ENCODE measurements at regions not wholly inside any gene's neighbourhood (a gene's known extent, or its start where the extent isn't known, plus 50 kb on each side); places are given as distances from the start of the nearest gene placed in this dataset.

DNA sequence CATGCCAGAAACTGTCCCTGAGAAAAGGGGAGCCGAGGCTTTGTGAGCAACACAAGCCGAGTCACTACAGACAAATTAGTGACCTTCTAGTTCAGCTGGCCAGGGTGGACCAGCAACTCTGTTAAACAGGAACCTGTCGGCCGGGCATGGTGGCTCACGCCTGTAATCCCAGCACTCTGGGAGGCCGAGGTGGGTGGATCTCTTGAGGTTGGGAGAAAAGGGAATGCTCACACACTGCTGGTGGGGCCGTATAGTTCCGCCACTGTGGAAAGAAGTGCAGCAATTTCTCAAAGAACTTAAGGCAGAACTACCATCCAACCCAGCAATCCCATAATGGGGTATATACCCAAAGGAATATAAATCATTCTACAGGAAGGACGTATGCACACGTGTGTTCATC lies 67.8 kb downstream of the C16orf95 start:
- TF ChIP-seq, protein P1, sequence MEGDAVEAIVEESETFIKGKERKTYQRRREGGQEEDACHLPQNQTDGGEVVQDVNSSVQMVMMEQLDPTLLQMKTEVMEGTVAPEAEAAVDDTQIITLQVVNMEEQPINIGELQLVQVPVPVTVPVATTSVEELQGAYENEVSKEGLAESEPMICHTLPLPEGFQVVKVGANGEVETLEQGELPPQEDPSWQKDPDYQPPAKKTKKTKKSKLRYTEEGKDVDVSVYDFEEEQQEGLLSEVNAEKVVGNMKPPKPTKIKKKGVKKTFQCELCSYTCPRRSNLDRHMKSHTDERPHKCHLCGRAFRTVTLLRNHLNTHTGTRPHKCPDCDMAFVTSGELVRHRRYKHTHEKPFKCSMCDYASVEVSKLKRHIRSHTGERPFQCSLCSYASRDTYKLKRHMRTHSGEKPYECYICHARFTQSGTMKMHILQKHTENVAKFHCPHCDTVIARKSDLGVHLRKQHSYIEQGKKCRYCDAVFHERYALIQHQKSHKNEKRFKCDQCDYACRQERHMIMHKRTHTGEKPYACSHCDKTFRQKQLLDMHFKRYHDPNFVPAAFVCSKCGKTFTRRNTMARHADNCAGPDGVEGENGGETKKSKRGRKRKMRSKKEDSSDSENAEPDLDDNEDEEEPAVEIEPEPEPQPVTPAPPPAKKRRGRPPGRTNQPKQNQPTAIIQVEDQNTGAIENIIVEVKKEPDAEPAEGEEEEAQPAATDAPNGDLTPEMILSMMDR (IDR thresholded peaks at IDR 0.05; ENCODE audit: insufficient read depth, low read depth, low read length, missing control alignments): no peak
- DNase-seq (ENCODE audit: low read depth): no peak
- H3K4me3 ChIP-seq (ENCODE audit: low read length): no peak overlapping the region

DNA sequence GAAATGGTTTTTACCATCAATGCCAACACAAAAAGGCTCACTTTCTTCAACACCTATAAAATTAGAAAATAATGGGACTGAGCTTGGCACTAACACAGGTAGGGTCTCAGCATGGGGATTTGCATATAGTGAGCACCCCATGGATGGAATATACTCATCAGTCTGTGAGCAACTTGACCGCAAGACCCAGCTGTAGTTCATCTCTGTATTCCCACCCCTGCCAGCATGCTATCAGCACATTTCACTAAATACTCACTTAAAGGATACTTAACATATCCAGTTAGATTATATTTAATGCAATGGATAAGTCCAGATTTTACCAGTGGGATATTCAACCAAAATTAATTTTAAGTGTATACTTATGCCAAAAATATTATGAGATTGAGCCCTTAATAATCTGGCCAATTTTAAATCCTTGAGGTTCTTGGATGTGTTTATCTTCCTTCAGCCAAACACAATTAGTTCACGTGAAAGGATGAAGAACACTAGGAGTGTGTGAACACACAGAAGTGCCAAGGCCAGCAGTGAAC lies 66.7 kb downstream of the C16orf95 start:
- H3K4me3 ChIP-seq (ENCODE audit: low read length): no peak overlapping the region
- no peak for DNase-seq (ENCODE audit: low read depth)
- TF ChIP-seq, protein P1 (IDR thresholded peaks at IDR 0.05; ENCODE audit: insufficient read depth, low read depth, low read length, missing control alignments): no peak

DNA sequence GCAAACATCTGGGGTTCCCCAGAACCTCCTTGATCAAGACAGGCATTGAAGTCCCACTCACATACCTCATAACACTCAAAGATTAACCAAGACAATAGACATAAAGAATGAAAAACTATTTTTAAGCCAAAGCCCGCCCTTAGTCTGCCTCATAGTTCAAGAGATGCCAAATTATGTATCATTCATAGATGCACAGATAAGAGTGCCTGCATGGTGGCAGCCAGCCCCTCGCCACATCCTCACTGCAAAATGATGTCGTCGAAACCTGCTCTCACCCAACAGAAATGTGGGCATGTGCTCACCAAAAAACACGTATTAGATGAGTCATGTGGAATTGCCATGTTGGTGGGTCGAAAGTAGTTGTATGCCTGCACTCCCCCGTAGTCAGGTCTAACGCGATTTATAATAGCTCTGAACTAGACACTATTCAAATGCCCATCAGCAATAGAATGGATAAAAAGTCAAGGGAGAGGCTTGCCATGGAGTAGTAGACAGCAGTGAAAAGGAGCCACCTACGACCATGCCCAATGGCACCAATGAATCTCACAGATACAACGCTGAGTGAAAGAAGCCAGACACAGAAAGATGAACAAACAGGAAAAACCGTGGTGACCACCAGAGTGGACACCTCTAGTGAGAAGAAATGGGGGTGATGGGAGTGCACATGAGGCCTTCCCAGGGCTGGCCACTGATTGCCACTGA lies 64.8 kb downstream of the C16orf95 start:
- TF ChIP-seq, protein P1 (IDR thresholded peaks at IDR 0.05; ENCODE audit: insufficient read depth, low read depth, low read length, missing control alignments): no peak
- DNase-seq (ENCODE audit: low read depth): no peak
- no peak overlapping the region for H3K4me3 ChIP-seq (ENCODE audit: low read length)
